GM21381 (cell line): ENCODE measurements at regions not wholly inside any gene's neighbourhood (a gene's known extent, or its start where the extent isn't known, plus 50 kb on each side); places are given as distances from the start of the nearest gene placed in this dataset.
"Not testable (repeated sequence)": the region's sequence is repeated elsewhere in the genome, so short reads cannot be mapped to it uniquely, and the experiment has no call there.

Experiments used
- ATAC-seq: cut with Tn5 transposase; IDR thresholded peaks from one replicate; pipeline ENCODE4 v1.9.1; 2021; ENCODE audit warnings: mild to moderate bottlenecking, moderate library complexity; ENCODE audit not compliant: unreplicated experiment

DNA sequence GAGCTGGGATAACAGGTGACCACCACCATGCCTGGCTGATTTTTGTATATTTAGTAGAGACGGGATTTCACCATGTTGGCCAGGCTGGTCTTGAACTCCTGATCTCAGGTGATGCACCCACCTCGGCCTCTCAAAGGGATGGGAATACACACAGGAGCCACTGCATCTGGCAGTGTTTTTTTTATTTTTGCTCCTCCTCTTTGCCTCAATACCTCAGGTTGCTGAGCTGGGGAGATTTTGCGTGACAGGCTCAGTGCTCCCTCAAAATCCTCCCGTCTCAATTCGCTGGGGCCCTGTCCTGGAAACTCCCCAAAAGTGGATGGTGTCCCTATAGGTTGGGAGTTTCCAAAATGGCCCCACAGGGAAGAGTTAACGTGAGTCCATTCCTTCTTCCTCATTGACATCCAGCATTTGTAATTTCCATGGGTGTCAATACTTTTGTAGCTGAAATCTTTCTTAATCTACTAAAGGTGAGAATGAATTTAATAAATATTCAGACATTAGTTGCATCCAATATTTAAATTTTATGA lies 71.8 kb downstream of the GGTLC2 start:
- ATAC-seq = no peak

DNA sequence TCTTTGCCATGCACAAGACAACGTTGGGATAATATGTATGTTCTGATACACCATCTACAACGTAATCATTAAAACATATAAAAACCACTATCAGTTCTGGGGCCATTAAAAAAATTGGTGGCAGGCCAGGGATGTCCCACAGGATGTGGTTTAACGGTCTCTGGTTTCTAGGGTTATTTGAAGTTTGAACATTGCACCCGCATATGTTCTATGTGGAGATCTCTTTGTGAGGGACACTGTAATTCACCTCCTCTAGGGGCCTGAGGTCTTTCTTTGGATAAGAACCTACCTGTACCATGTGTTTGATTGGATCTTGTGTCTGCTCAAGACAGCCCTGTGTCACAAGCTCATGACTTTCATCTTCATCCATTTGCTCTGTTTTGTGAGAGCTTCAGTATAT lies 73.2 kb downstream of the GGTLC2 start:
- no peak for ATAC-seq

DNA sequence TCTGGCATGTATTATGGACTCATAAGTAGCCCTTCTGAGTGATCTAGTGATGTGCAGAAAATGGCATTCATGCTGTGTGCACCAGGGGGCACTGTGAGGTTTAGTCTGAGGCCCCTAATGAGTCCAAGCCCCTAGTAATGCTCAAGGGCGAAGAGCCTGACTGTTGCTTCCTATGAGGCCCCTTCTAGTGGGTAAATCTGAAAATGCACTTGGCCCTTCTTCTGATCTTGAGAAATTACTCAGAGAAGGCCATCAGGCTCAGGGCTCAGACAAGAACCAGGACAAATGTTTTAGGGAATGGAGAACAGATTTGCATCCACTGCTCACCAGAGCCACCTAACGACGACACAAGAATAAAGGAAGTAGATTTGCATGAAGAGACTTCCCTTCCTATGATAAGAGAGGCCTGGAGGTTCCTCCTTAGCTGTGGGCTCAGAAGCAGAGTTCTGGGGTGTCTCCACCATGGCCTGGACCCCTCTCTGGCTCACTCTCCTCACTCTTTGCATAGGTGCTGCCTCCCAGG lies 75.8 kb downstream of the GGTLC2 start:
- ATAC-seq = no peak

DNA sequence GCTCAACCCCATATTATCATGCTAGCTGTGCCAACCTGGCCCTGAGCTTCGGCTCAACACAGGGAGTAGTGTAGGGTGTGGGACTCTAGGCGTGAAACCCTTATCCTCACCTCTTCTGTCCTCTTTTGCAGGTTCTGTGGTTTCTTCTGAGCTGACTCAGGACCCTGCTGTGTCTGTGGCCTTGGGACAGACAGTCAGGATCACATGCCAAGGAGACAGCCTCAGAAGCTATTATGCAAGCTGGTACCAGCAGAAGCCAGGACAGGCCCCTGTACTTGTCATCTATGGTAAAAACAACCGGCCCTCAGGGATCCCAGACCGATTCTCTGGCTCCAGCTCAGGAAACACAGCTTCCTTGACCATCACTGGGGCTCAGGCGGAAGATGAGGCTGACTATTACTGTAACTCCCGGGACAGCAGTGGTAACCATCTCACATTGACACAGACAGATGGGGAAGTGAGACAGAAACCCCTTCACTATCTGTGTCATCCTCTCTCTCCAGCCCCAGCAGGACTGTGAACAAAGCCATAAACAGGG lies 76.4 kb downstream of the GGTLC2 start:
- no peak for ATAC-seq

DNA sequence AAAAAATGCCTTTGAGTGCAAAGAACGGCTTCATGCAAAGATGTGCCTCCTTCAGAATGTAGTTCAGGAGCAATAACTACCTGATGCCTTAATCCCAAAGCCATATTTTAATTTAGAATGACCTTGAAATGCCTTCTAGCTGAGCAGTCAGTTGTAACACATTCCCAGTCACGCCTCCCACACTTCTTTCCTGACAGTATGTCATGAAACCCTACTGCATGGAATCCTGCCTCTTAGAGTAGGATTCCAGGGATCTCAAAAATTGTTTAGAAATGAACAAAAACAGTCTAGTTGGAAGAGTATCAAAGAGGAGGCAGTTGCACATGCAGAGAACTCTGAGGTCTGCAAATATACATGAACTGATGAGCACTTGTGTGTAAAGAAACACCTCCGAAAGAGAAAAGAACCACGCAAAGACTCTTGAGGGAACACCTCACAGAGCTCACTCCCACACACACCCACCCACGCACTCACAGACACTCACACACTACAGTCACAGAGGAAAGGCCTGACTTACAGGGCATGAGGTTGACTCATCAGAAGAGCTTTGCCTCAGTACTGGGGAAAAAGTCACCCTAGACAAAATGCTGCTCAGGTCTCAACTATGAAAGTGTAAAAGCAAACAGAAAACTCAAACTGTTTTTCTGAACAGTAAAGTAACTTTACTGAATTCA lies 77.4 kb downstream of the GGTLC2 start:
- no peak for ATAC-seq

DNA sequence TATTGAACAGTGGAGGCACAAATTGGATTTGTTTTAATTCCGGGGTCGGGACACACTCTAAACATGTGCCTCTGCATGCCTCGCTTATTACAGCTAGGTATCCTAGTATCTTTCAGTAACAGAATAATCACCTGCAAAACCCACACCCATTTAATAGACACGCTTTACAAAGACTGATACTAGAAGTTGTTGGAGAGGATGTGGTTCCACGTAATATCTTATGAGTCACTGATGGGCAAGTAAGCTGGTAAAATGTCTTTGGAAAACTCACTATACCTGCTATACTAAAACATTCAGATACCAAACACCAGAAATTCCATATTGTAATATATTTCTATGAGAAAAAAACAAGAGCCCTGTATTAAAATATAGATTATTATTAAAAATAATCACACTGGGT lies 84.0 kb downstream of the GGTLC2 start:
- ATAC-seq = no peak

DNA sequence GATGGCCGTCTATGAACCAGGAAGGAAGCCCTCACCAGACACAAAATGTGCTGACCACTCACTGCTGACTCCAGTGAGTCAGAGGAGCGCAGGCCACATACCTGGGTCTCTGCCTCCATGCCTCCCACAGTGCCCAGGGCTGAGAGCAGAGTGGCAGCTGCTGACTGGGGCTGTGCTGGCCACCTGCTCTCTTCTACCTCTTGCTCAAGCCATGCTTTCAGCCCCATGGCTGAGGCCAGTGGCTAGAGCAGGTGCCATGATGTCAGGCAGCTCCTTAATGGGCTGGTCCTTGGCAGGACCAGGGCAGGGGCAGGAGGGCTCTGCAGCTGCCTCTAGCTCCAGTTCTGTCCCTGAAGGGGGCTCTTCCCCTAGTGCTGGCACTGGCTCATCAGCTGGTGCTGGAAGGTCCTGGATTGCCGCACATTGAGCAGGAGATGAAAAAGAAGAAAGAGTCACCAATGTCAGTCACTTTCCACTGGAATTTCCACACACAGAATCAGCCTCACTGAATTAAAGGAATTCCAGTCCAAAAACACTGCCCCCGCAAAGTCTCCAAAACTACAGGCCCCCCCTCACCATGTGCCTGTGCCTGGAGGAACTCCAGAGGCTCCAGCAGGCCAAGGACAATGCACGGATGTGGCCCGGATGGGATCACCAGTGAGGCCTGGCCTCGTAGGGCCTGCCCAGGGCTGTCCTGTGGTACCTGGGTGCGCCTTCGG lies 86.4 kb downstream of the GGTLC2 start:
- ATAC-seq = no peak

DNA sequence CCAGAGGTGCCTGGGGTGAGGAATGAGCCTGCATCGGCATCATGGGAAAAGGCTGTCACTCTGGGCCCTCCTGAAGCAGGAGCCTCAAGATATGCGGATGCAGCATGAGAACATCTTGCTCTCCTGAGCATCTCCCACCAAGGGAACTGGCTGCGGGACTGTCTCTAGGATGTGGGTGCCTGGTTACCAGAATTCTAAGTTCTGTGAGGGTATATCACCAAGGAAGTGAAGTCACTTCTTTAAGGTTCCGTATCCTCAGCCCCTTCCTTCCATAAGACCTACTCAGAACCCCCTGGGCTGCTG lies 86.9 kb downstream of the GGTLC2 start:
- no peak for ATAC-seq

DNA sequence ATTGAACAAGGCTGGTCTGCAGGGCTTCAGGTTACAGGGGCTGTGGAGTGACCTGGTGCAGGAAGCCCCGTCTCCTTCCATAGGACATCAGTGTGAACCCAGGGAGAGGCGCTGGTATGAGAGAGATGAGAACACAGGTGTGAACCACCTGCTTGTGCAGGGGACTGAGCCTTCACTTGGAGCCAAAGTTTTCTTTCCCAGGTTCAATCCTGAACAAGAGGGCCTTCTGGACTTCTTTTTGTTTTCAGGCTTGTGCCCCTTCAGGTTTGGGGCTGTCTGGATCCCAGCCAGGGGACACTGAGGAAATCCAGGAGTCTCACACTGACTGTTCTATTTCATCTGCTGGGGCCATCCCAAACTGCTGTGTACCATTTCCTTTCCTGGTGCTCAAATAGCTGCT lies 88.6 kb downstream of the GGTLC2 start:
- not testable (repeated sequence) for ATAC-seq

DNA sequence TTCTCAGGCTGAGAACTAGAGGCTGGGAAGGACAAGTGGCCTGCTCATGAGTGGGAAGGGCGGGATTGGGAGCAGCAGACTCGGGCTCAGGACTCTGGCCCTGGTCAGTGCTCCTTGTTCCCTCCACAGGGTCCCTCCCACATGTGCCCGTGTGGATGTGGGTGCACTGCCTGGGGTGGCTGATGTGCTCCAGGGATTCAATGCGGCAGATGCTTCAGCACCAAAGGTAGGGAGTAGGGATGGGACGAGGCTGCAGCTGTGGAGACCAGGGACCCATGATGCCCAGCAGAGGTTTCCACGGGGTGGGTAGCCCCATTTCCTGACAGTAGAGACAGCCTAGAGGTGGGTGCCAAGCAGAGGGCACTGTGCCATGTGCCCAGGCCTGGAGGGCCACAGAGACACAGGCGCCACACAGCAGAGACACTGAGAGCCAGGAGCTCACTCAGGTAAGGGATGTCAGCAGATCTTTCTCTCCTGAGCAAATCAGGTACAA lies 89.5 kb downstream of the GGTLC2 start:
- ATAC-seq = no peak

DNA sequence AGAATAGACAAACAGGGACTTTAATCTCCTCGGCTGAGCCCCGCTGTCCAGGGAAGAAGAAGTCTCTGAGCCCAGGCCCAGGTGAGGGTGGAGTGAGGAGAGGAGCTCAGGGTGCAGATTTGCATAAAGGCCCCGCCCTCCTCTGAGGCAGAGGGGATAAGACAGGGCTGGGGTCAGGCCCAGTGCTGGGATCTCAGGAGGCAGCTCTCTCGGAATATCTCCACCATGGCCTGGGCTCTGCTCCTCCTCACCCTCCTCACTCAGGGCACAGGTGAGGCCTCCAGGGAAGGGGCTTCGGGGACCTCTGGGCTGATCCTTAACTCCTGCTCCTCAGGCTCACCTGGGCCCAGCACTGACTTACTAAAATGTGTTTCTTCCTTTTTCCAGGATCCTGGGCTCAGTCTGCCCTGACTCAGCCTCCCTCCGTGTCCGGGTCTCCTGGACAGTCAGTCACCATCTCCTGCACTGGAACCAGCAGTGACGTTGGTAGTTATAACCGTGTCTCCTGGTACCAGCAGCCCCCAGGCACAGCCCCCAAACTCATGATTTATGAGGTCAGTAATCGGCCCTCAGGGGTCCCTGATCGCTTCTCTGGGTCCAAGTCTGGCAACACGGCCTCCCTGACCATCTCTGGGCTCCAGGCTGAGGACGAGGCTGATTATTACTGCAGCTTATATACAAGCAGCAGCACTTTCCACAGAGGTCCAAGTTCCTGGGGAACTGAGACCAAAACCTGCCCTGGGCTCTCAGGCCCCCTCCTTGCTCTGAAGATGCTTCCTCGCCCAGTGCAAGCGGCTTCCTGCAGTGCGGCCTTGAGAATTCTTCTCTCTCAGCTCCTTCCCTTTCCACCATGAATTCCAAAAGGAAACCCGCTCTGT lies 90.2 kb downstream of the GGTLC2 start:
- ATAC-seq = not testable (repeated sequence)

DNA sequence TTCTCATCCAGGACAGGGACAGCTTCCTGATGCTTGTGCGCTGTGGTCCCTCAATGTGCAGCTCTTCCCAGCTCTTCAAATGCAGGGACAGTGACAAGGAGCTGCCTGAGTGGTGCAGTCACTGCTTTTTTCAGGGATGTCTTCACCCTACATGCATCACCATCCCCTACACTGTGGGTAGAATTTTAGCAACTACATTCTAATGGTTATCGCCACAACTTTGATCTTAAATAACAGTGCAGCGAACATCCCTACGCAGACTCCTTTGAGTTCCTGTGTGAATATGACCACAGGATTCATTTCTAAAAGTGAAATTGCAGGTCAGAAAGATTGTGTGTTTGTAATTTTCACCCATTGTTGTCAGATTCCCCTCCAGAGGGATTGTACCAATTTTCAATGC lies 90.9 kb downstream of the GGTLC2 start:
- not testable (repeated sequence) for ATAC-seq

DNA sequence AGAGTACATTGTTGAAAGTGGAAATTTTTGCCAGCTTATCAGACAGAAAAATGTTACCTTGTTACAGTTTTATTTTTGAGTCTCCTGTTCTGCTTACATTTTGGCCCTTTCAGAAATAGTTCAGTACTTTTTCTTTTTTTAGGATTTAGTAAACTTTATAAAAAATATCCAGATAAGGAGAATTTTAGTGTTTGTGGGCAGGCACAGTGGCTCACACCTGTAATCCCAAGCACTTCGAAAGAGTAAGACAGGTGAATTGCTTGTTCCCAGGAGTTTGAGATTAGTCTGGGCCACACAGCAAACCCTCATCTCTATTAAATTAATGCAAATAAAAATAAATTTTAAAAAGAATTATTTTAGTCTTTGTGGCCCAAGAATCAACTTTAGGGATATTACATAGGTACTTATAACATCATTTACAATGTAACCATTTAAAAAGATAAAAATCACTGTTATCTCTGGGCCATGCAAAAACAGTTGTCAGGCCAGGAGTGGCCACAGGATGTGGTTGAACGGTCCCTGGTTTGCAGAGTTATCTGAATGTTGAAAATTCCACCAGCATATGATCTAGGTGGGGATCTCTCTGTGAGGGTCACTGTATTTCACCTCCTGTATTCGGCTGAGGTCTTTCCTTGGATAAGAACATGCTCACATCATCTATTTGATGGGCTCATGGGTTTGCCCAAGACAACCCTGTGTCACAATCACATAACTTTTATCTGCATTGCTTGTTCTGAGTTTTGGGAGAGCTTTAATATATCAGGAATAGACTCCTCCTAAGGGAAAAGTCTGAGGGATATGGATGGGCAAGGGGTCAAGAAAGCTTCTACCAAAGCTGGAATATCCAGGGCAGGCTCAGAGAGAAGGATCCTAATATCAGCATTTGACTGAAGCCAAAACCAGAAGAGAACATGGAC lies 91.5 kb downstream of the GGTLC2 start:
- ATAC-seq = no peak

DNA sequence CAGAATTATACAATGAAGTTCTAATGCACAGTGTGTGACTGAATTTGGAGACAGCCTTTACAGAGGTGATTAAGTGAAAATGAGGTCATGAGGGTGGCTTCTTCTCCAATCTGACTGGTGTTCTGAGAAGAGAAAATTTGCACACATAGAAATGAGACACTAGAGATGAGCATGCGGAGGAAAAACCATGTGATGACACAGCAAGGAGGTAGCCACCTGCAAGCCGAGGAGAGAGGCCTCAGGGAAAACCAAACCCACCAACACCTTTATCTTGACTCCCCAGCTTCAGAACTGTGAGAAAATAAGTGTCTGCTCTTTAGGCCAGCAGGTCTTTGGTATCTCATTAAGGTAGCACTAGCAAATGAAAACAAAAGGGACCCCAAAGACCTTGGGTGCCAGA lies 93.2 kb downstream of the GGTLC2 start:
- no peak for ATAC-seq

DNA sequence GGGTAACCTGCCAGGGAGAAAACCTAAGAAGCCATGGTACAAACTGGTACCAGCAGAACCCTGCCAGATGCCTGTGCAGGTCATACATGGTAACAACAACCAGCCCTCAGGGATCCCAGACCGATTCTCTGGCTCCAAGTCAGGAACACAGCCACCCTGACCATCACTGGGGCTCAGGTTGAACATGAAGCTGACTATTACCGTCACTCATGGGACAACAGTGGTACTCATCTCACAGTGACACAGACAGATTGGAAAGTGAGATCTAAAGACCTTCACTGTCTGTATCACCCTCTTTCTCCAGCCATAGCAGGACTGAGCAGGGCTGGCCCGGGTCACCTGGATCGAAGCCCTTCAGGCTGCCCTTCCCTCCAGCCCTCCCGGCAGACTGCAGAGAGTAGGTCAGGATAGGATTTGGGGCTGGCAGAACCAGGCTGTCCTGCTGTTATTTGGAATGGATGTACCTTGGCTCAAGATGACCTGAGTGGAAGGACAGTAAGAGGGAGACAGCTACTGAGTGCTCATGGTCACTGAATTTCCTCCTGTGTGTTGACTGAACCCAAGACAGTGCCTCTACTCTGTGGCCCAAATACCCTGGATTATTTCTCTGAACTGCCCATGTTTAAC lies 94.7 kb downstream of the GGTLC2 start:
- ATAC-seq = no peak

DNA sequence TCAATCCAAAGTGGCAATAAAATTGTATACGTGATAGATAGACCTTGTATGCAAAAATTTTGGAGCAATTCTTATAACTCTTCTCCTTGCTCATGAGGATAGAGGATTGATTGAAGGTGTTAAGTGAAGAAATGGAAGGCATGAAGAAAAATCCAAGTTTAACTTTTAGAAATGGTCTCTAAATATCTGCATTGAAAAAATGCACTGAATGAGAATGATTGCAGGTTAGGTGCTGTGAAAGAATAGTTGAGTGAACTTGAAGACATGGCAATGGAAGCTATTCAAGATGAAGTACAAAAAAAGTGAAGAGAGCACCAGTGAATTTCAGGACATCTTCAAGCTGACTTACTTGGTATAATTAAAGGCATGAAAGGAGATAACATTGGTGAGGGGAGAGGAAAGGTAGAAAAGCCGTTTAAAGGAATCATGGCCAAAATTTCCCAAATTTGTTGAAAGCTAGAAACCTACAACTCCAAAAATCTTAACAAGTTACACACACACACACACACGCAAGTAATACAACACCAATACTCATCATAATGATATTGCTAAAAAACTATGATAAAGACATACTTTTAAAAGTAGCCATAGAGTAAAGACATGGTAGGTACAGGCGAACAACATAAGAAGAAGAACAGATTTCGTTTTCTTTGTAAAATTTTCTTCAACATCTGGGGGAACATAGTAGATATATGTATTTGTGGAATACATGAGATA lies 96.3 kb downstream of the GGTLC2 start:
- no peak for ATAC-seq

DNA sequence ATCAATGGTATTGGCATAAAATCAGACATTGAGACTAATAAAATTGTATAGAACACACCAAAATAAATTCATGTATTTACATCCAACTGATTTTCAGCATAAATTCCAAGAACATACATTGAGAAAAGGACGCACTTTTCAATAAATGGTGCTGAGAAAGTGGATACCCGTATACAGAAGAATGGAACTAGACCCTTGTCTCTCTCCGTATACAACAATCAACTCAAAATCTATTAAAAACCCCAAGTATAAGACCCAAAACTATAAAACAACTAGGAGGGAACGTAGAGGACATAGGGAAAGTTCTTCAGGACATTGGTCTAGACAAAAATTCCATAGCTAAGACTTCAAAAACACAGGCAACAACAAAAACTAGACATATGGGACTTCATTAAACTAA lies 97.4 kb downstream of the GGTLC2 start:
- no peak for ATAC-seq

DNA sequence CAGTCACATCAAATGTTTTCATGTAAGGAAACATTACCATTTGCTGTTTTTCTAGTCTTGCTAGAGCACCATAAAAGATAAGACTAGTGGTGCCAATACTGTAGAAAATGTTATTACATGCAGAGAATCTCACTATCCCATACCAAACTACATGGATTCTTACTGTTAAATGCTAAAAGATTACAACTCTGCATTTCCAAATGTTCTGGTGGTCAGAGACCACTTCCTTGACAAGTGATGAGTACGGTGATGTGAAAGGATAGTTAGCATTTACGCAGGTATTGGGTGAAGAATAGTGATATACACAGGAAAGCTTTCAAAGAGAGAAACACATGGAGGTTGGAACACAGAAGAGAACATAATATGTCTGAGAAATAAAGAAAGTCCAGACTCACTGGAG lies 98.2 kb downstream of the GGTLC2 start:
- no peak for ATAC-seq
